ENCODE measurements at regions not wholly inside any gene's neighbourhood (a gene's known extent, or its start where the extent isn't known, plus 50 kb on each side); places are given as distances from the start of the nearest gene placed in this dataset.
A peak's percentile ranks its signal among the peaks of the same experiment; 100 is the strongest.

DNA sequence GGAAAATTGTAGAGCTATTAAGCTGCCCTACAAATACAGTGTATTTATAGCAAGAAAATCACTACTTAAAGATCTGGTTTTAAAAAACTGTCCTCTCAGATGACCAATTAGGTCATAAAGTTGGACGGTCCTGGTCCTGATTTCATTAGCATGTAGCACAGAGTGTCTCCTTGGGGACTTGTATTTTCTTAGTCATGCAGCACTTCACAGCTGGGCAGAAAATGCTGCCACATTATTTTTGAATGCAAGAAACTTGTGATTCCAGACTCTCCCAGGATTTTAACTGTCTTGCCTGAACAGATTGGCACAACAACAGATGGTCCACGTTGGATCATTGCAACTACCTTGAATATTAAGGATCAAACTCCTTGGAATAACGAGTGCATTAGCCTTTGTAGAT is 348.1 kb upstream of the SGCD start:
- TF ChIP-seq, protein P1, sequence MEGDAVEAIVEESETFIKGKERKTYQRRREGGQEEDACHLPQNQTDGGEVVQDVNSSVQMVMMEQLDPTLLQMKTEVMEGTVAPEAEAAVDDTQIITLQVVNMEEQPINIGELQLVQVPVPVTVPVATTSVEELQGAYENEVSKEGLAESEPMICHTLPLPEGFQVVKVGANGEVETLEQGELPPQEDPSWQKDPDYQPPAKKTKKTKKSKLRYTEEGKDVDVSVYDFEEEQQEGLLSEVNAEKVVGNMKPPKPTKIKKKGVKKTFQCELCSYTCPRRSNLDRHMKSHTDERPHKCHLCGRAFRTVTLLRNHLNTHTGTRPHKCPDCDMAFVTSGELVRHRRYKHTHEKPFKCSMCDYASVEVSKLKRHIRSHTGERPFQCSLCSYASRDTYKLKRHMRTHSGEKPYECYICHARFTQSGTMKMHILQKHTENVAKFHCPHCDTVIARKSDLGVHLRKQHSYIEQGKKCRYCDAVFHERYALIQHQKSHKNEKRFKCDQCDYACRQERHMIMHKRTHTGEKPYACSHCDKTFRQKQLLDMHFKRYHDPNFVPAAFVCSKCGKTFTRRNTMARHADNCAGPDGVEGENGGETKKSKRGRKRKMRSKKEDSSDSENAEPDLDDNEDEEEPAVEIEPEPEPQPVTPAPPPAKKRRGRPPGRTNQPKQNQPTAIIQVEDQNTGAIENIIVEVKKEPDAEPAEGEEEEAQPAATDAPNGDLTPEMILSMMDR (IDR thresholded peaks at IDR 0.05) = no peak
- H3K27ac ChIP-seq = no peak overlapping the region
- no peak overlapping the region for H3K4me3 ChIP-seq
- no peak for DNase-seq (ENCODE audit: low spot score)

DNA sequence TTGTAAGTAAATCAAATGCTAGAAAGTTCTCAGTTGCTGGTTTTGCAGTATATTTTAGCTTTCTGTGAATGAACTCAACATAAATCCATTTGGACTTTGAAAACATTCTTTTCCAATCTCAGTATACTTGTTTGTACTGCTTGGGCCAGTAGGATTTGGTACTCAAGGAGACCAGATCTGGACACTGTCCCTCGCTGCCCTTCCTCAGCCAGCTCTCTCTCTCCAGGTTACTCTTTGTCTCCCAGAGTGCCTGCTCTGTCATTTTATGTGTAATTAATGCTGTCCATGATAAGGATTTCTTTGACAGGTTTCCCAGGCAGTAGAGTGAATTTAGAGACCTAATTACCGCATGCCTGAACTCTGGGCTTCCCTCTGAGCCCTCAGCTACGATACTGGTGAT is 344.6 kb upstream of the SGCD start:
- Histone ChIP-seq H3K27ac (peak overlapping the region in 1 of 2 donors; percentile 65), H3K4me3 (peak overlapping the region; percentile 61)
- DNase-seq (ENCODE audit: low spot score) = no peak
- TF ChIP-seq, protein P1 (IDR thresholded peaks at IDR 0.05) = no peak

DNA sequence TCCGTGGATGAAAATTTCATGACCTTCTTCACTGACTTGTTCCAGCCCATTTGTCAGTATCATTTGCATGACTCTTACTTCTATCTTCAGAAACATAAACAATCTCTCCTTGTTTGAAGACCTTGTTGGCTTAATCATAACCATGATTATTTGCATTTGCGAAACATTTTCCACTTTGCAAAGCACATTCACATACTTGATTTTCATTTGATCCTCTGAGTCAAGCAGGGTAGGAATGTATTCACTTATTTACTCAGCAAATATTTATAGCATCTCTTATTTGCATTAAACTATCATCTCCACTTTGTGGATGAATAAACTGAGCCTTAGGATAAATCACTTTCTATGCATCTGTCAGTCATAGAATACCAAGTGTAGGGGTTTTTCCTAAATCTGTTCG is 343.0 kb upstream of the SGCD start:
- no peak overlapping the region for H3K4me3 ChIP-seq
- H3K27ac ChIP-seq = no peak overlapping the region
- TF ChIP-seq, protein P1 (IDR thresholded peaks at IDR 0.05) = no peak
- DNase-seq (ENCODE audit: low spot score) = no peak

DNA sequence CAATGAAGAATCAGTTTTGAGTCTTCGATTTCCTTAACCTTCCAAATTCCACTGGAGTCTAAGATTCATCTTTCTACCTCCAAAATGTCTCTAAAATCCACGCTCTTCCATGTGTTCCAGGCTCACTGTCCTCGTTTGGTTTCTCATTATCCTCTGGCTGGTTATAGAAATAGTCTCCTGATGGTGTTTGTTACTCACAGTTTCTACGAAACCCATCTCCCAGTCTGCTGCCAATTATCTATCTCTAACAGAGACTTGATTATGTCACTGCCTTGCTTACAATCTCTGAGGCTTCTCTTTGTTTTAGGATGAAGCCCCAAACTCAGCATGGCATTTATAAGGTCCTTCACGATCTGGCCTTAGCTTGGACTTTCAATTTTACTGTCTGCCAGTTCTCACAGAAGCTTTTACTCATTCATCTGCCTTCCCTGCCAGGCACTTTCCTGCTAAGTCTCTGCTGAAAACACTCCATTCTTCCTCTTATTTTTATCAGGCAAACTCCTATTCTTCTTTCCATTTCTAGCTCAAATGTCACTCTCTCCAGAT is 339.6 kb upstream of the SGCD start:
- DNase-seq (ENCODE audit: low spot score) = no peak
- TF ChIP-seq, protein P1 (IDR thresholded peaks at IDR 0.05) = no peak
- no peak overlapping the region for H3K4me3 ChIP-seq
- H3K27ac ChIP-seq = no peak overlapping the region

DNA sequence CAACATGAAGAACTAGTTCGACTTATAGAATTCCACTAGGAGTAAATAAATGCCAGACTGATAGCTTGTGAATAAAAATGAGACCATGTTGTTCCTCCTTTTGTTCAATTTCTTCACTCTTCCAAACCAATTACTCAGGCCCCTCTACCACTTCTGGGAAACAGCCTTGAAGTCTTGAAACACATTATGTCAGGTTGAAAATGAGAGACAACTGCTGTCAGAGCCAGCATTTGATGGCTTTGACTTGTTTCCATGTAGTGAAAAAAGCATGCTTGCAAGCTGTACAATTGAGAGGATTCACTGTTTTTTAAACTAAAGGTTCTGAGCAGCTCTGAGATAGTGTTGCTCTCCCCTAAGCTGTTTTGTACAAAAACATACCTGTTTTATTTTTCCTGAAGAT is 337.1 kb upstream of the SGCD start:
- no peak overlapping the region for H3K27ac ChIP-seq
- no peak for DNase-seq (ENCODE audit: low spot score)
- no peak overlapping the region for H3K4me3 ChIP-seq
- TF ChIP-seq, protein P1 (IDR thresholded peaks at IDR 0.05) = no peak

DNA sequence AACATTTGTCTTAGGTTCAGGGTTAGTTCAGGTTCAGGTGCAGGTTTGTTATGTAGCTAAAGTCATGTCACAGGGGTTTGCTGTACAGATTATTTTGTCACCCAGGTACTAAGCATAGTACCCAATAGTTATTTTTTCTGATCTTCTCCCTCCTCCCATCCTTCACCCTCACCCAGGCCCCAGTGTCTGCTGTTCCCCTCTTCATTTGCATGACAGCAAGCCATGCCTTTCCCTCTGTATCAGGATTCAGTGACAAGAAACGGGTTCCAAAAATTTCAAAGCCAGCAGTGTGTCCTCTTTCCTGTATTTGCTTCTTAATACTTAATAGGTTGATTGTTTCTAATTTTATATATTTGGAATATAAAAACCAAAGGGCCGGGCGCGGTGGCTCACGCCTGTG is 330.8 kb upstream of the SGCD start:
- Histone ChIP-seq H3K4me3 (no peak overlapping the region), H3K27ac (no peak overlapping the region)
- DNase-seq (ENCODE audit: low spot score) = no peak
- TF ChIP-seq, protein P1 (IDR thresholded peaks at IDR 0.05) = no peak

DNA sequence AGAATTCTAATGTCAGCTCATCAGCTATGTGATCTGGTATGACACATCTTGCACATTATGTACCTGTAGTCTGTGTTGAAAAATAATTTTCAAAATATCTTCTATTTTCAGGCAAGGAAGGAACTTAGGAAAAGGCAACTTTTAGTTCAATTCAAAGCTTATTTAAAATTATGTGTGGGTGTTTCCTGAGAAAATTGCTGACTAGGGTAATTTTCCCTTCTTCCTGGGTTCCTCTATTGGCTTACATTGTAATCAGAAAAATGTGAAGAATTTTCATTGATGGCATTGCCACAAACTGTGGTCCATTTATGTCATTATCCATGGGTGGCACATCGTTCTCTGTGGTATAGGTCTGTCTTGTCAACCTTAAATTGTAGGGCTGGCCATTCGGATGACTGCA is 328.7 kb upstream of the SGCD start:
- TF ChIP-seq, protein P1 (IDR thresholded peaks at IDR 0.05) = no peak
- no peak overlapping the region for H3K4me3 ChIP-seq
- no peak for DNase-seq (ENCODE audit: low spot score)
- no peak overlapping the region for H3K27ac ChIP-seq
